ENCODE measurements at regions not wholly inside any gene's neighbourhood (a gene's known extent, or its start where the extent isn't known, plus 50 kb on each side); places are given as distances from the start of the nearest gene placed in this dataset.

- WGBS, 2 donors = 18 to 33% methylated on average over 3 of the region's 3 CpGs
- no peak for TF ChIP-seq CTCF (IDR thresholded peaks at IDR 0.05)
- no peak for TF ChIP-seq POLR2A (IDR thresholded peaks at IDR 0.05)
- intact Hi-C loops (cut with DNase I; ENCODE audit: low total_unique reads) = no loop called here
- DNase-seq (ENCODE audit: low spot score in 2 of 2) = no peak
- no peak overlapping the region for H3K4me3 ChIP-seq (ENCODE audit: low read depth, poor library complexity, severe bottlenecking)
Measured at GRCh38 chr2:71749671-71750101, 296.3 kb downstream of the DYSF start.

- intact Hi-C loops (cut with DNase I; ENCODE audit: low total_unique reads) = no loop called here
- DNase-seq (ENCODE audit: low spot score in 2 of 2) = no peak
- 75 to 78% methylated on average over 5 of the region's 5 CpGs for WGBS, 2 donors
- H3K4me3 ChIP-seq (ENCODE audit: low read depth, poor library complexity, severe bottlenecking) = no peak overlapping the region
- TF ChIP-seq POLR2A (IDR thresholded peaks at IDR 0.05) = no peak
- TF ChIP-seq CTCF (IDR thresholded peaks at IDR 0.05) = no peak
Measured at GRCh38 chr2:71748227-71748626, 294.9 kb downstream of the DYSF start.

GRCh38 chr2:71747559-71747958, 294.2 kb downstream of the DYSF start:
- TF ChIP-seq CTCF (IDR thresholded peaks at IDR 0.05) (no peak), POLR2A (IDR thresholded peaks at IDR 0.05) (no peak)
- DNase-seq (ENCODE audit: low spot score in 2 of 2) = no peak
- WGBS, 2 donors = 67 to 68% methylated on average over 4 of the region's 4 CpGs
- H3K4me3 ChIP-seq (ENCODE audit: low read depth, poor library complexity, severe bottlenecking) = no peak overlapping the region
- intact Hi-C loops (cut with DNase I; ENCODE audit: low total_unique reads) = no loop called here

- TF ChIP-seq POLR2A (IDR thresholded peaks at IDR 0.05) (no peak), CTCF (IDR thresholded peaks at IDR 0.05) (no peak)
- no peak overlapping the region for H3K4me3 ChIP-seq (ENCODE audit: low read depth, poor library complexity, severe bottlenecking)
- intact Hi-C loops (cut with DNase I; ENCODE audit: low total_unique reads) = no loop called here
- DNase-seq (ENCODE audit: low spot score in 2 of 2) = peak; percentile 62 to 90
- WGBS, 2 donors = 17 to 20% methylated on average over 13 of the region's 13 CpGs
Measured at GRCh38 chr2:71746946-71747501, 293.7 kb downstream of the DYSF start.

GRCh38 chr2:71744781-71745180, 291.4 kb downstream of the DYSF start:
- intact Hi-C loops (cut with DNase I; ENCODE audit: low total_unique reads) = no loop called here
- DNase-seq (ENCODE audit: low spot score in 2 of 2) = no peak
- H3K4me3 ChIP-seq (ENCODE audit: low read depth, poor library complexity, severe bottlenecking) = no peak overlapping the region
- WGBS, 2 donors = 81 to 86% methylated on average over 6 of the region's 6 CpGs
- no peak for TF ChIP-seq CTCF (IDR thresholded peaks at IDR 0.05)
- no peak for TF ChIP-seq POLR2A (IDR thresholded peaks at IDR 0.05)
